Skin epidermis (tissue), 12 donors: ENCODE measurements at regions not wholly inside any gene's neighbourhood (a gene's known extent, or its start where the extent isn't known, plus 50 kb on each side); places are given as distances from the start of the nearest gene placed in this dataset.
A peak's percentile ranks its signal among the peaks of the same experiment; 100 is the strongest.

Experiments
- H3K27ac ChIP-seq, 21 experiments: fragments of 200-600 bp; sonication (generic) in 11 of 21; one replicate each; pipeline ENCODE4 v1.5.0; 2020; ENCODE audit warnings: mild to moderate bottlenecking in 3 of 21, inconsistent platforms in 2 of 21, moderate library complexity in 2 of 21
- H3K4me3 ChIP-seq, 7 experiments: fragments of 200-600 bp; sonication (generic) in 2 of 7; one replicate each; pipeline ENCODE4 v1.5.0; 2020; ENCODE audit warnings: inconsistent platforms in 2 of 7, mild to moderate bottlenecking in 2 of 7, moderate library complexity in 1 of 7

DNA sequence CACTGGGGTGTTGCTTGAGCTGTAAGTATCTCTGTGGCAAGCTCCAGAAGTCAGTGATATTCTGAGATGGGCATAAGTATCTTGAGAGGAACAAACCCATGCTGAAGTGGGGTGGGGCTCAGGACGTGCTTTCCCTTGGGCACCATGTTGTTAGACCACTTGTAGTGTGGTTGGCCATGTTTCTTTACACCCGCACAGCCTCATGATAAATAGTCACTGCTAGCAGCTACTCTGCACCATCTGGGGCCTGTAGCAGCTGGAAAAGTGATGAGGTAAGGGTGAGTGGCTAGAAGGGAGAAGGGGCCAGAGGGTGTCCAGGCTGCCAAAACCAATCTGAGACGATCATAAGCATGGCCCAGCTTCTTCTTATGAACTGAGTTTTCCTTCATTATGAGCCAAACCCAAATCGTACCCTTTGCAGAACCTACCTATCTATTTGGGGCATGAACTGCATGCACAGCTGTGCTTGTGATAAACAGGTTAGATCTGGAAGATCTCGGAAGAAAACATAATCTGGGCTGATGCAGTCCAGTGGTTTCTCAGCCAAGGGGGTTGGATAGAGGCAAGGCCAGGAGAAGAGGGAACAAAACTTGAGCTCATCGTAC is 91.9 kb upstream of the IRF2BP2 start:
- H3K4me3 ChIP-seq, result no peak overlapping the region
- H3K27ac ChIP-seq, result peak overlapping the region in 6 of 21 experiments; percentile 8 to 84 (median 54)

DNA sequence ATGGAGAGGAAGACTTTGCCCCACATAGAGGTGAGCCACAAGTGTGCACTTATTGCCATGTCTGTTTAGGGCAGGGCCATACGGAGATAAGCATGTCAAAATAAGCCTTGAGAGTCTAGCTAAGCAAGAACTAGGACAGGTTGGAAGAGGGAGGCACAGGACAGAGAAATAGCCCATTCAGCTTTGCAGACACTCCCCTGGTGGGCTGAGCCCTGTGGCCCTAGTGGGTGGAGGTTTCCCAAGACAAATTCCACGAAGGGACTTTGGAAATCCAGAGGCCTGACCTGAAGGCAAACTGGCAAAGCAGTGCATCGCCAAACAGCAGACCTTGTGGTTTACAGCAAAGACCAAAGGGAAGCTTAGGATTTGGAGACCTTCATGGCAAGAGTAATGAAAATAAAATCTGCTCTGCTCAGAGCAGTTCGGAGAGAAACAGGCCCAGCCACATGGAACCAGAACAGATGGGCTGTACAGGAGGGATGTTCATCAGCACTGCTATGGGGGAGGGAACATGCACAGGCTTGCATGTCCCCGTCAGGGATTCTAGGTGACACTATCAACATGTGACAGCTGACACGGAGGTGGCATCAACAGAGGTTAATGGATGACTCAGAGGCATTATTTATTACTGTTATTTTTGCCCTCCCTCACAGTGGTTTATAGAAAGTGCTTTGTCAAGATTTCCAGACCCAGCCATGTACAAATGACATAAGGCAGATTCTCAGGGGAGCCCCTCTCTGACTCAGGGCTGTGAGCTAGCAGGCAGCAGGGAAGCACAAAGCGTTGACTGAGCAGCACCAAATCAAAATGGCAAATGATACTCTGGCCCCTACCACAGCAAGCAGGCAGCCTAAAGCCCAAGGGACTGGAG is 90.1 kb upstream of the IRF2BP2 start:
- Histone ChIP-seq H3K4me3 (no peak overlapping the region), H3K27ac (peak overlapping the region in 20 of 21 experiments; percentile 7 to 84 (median 68))

DNA sequence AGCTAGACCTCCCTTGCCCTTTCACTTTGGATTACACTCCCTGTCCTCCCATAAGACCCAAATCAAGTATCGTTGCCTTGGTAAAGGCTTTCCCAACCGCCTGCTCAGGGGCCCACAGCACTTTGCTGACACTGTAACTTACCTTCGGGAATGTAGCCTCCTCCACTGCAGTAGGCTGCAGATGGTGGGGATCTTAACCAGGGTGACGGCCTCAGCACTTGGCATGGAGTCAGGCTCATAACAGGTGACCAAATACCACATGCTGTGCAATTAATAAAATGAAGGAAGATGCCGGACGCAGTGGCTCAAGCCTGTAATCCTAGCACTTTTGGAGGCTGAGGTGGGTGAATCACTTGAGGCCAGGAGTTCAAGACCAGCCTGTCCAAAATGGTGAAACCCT is 88.7 kb upstream of the IRF2BP2 start:
- Histone ChIP-seq H3K4me3 (no peak overlapping the region), H3K27ac (no peak overlapping the region)

DNA sequence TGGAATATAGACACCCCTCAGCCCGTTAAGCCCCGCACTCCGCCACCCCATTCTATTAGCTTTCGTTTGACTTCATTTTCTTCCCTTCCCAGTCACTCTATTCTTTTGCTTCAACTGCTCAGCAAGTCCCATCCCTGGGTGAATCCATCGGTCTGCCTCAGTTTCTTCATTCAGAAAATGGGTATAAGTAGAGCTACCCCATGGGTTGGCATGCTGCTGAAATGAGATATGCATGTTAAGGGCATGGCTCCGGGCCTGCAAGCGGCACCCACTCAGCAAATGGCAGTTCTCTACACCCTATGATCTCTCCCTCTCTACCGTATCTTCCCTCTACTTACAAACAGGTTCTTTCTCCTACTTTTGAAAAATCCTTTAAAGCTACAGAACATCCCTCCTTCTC is 87.8 kb upstream of the IRF2BP2 start:
- no peak overlapping the region for H3K27ac ChIP-seq

DNA sequence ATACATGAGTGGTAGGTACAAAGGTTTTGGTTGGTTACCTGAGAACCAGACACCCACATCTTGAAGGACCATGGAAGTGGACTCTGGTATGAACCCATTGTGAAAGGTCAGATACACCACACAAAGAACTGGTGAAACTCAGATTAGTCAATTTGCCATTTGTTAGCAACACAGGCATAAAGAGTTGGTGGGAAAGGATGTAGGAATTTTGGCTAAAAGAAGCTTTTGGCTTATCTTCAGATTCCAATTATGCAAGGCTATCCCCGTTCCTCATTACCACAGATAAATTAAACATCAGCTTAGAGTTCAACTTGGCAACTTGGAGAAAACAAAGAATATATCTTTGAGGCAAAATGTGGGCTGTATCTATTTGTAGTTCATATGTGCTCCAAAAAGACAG is 87.0 kb upstream of the IRF2BP2 start:
- Histone ChIP-seq H3K4me3 (no peak overlapping the region), H3K27ac (no peak overlapping the region)

More for the DNA sequence above, 87.8 kb upstream of the IRF2BP2 start:
- H3K4me3 ChIP-seq, result no peak overlapping the region

DNA sequence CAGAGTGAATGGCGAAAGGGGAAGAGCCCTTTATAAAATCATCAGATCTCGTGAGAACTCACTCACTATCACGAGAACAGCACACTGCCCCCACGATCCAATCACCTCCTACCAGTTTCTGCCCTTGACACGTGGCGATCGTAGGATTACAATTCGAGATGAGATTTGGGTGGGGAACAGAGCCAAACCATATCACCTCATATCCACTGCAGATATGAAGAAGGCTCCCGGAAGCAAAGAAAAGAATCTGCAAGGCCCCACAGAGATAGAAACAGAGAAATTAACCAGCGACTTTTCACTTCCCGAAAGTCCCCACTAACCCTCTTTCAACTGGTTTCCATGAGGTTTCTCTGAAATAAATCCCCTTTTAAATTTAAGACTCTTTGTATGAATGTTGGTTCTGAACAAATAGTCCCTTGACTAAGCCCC is 86.2 kb upstream of the IRF2BP2 start:
- H3K27ac ChIP-seq, result no peak overlapping the region
- H3K4me3 ChIP-seq, result no peak overlapping the region

DNA sequence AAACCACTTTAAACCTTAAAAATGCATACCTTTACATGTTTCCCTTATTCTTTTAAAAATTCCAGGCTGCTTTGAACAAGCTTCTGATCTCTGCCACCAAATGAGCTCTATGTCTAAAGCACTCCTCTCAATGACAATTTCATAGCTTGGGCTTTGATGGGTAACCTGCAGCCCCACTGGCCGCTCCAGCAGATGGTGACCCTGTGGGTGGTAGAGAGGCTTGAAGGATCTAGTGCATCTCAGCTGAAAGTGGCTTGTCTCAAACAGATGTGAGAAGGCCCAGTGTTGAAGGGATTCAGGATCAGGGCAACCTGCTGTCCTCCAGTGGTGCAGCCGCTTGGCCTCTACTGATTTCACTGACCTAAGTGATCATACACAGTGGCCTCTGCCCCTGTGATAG is 84.7 kb upstream of the IRF2BP2 start:
- no peak overlapping the region for H3K27ac ChIP-seq
- H3K4me3 ChIP-seq, result no peak overlapping the region

DNA sequence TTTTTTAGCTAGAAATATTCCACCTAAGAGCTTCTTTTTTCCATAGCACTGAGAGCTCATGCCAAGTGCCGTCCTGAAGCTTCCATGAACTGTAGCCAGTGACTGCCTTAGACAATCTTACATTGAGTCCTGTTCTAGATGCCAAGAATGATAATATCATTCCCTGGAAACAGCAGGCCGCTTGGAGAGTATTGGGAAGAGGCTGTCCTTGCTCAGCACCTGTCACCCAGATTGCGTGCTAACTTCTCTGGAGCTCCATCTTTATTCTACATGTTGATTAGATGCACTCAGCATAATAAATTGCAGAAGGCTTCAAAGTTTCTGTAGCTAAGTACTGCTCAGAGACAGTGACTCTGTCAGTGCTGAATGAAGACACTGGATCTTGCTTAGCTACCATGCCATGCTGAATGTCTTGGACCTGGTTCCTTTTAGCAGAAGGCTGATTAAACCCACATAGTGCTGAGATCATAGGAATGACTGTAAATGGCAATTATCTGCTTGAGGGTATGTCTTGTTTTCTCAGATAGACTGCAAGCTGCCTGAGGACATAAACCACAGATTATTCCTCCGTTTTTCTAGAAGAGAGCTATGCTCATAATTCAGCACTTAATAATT is 83.1 kb upstream of the IRF2BP2 start:
- Histone ChIP-seq H3K27ac (no peak overlapping the region), H3K4me3 (no peak overlapping the region)

DNA sequence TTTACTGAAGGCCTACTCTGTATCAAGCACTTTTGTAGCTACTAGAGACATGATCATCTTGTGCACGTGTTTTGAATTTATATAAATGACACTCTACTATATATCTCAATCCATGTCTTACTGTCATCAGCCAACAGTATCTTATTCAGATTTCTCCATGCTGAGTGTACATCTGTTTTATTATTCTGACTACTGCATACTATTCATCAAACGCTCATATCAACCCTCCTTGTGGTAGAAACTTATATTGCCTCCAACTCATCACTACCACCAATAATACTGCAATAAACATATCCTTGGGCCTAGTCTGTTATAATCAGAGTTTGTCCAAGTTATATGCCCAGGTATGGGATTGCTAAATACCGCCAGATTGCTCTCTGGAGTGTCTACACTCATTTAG is 81.6 kb upstream of the IRF2BP2 start:
- Histone ChIP-seq H3K4me3 (no peak overlapping the region), H3K27ac (no peak overlapping the region)

DNA sequence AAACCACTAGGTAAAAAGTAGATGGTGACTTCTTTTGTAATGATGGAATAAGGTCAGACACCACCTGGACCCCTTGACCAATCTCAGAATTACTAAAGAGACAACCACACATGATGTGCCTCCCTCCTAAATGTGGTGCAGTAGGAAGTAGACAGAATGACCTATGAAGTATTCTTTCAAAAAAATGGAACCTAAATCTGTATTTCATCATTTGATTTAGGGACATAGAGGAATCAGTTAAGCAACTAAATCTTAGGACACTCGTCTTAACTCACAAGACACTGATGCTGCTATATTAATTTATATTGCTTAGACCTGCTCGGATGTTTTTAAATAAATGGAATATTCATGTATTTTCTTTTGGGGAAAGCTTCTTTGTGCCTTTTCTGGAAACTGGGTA is 80.9 kb upstream of the IRF2BP2 start:
- Histone ChIP-seq H3K4me3 (no peak overlapping the region), H3K27ac (no peak overlapping the region)

DNA sequence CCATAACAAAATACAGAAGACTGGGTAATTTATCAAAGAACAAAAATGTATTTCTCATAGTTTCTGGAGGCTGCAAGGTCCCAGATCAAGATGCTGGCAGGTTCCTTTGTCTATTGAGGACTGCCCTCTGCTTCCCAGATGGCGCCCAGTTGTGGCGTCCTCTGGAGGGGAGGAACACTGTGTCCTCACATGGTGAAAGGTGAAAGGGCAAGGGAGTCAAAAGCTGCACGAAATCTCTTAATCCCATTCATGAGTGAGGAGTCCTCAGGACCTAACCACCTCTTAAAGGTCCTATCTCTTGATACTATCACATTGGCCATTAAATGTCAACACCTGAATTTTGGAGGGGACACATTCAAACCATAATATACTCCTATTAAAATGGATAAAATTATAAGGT is 79.3 kb upstream of the IRF2BP2 start:
- Histone ChIP-seq H3K4me3 (no peak overlapping the region), H3K27ac (no peak overlapping the region)

DNA sequence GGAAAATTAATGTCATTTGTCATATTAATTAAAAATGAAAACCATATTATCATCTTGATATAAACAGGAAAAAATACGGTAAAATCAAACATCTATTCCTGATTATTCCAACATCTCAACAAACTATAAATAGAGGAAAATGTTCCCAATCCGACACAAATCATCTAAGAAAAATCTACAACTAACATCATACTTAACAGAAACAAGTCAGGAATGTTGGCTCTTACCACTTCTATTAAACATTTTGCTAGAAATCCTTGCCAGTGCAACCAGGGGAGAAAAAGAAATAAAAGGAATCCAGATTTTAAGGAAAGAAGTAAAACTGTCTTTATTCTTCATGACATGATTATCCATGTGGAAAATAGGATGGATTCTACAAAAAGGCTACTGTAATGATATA is 77.0 kb upstream of the IRF2BP2 start:
- no peak overlapping the region for H3K27ac ChIP-seq

DNA sequence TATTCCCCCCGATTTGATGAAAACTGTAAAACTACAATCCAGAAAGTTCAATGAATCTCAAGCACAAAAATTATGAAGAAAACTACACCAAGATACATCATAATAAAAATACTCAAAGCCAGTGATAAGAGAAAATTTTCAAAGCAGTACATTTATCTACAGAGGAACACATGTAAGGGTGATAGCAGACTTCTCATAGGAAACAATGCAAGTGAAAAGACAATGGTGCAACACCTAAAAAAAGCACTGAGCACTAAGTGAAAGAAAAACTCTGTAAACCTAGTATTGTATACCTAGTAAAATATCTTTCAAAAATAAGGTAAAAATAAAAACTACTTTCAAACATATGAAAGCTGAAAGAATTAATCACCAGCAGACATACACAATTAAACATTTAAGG is 76.1 kb upstream of the IRF2BP2 start:
- no peak overlapping the region for H3K27ac ChIP-seq
- no peak overlapping the region for H3K4me3 ChIP-seq

More for the DNA sequence above, 77.0 kb upstream of the IRF2BP2 start:
- H3K4me3 ChIP-seq, result no peak overlapping the region

DNA sequence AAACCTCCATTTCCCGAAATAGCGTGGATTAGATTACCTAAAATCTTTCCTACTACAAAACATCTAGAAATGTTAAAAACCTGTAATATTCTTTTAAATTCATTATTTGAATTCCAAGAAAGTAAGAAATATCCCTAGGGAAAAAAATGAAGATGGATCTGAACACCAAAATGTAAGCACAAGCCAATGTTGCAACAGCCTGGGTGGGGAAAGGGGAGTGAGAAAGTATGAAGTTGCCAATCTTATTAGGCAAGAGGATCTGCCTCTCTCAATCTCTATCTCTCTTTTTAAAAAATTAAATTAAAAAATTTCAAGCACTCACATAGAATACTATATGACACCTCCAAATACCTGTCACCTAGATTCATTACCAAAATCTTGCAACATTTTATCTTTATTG is 74.9 kb upstream of the IRF2BP2 start:
- H3K27ac ChIP-seq, result peak overlapping the region in 1 of 21 experiments; percentile 64

DNA sequence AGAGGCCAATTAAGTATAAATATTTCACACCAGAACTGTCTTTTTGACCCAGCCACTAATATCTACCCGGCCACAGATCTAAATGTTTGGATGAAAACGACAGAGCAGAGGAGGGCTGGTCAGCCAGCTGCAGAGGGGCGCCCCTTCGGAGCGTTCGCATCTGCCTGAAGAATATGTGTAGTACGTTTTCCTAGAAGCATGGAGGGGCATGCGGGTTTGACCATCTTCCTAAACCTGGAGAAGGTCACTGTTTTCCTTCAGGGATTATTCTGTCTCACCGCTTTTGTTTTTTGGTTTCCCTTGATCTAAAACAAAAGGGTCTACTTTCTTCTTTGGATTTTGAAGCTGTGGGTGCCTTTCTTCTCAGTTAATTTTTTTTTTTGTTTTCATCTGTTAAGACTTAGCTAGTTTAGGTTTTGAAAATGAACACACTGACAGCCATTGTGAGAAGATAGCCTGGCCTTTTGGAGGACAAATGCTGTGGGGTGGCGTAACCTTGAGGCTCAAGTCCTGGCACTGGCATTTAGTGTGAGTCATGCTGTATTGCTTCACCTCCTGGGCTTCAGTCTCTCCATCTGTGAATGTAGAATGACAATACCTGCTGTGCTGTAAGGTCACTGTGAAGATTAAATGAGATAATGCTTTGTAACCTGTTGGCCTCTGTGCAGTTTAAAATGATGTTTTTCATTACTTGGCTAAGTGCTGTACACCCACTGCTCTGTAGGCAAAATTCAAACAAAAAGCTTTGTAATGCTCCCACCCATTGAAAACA is 74.1 kb upstream of the IRF2BP2 start:
- H3K4me3 ChIP-seq, result no peak overlapping the region

More for the DNA sequence above, 74.9 kb upstream of the IRF2BP2 start:
- H3K4me3 ChIP-seq, result no peak overlapping the region

DNA sequence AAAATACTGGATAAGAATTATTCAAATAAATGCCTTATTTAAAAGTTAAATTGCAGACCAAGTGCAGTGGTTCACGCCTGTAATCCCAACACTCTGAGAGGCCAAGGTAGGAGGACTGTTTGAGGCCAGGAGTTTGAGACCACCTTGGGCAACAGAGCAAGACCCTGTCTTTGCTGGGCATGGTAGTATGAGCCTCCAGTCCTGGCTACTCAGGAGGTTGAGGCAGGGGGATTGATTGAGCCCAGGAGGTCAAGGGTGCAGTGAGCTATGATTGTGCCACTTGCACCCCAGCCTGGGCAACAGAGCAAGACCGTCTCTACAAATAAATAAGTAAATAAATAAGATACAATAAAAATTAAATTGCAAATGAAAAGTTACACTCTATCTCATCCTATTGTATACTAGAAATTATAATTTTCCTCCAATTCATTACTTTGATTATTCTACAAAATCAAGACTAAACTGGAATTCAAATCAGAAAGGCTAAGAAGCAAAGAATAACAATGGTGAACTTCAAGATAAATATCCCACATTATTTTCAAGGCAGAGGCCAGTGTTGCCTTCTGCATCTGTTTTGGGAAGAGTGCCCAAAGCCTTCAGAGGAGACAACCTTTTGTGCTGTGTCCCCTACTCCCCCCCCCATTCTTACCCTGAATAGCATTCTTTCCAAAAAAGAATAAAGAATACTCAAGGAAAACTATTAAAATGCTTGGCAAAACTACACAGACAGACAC is 73.3 kb upstream of the IRF2BP2 start:
- H3K4me3 ChIP-seq, result no peak overlapping the region
- H3K27ac ChIP-seq, result peak overlapping the region in 9 of 21 experiments; percentile 5 to 64 (median 44)

More for the DNA sequence above, 74.1 kb upstream of the IRF2BP2 start:
- H3K27ac ChIP-seq, result peak overlapping the region in 9 of 21 experiments; percentile 5 to 64 (median 44)

DNA sequence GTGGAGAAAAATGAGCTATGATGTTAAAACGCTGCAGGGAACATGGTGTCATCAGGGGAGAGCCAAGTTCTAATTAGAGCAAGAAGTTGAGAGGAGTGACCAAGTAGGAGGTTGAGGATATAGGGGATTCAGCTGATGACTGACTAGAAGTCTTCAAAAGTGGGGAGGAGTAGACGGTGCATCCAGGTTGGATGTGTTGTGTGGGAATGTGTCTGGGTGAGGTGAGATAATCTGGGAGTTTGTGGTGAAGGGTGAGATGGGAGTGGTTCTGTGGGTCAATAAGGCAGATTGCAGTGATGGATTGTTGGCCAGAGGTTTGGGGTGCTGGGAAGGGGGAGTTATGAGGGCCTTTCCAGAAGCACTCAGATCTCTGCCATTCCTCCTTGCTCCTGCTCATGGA is 72.0 kb upstream of the IRF2BP2 start:
- no peak overlapping the region for H3K27ac ChIP-seq
- H3K4me3 ChIP-seq, result no peak overlapping the region

DNA sequence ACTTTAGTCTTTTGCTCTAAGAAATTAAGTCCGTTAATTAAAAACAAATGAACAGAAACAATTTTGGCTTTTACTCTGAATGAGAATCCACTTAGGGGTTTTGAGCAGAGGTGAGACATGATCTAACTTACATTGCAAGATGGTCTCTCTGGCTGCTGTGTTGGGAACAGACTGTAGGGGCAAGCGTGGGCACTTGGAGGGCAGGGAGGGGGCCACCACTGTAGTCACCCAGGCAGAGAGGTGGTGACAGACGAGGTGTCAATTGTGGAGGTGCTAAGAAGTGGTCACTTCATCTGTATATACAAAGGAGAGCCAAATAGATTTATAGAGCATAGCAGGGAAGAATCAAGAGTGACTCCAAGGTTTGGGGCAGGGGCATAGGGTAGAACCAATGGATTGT is 71.1 kb upstream of the IRF2BP2 start:
- no peak overlapping the region for H3K27ac ChIP-seq
- H3K4me3 ChIP-seq, result no peak overlapping the region

DNA sequence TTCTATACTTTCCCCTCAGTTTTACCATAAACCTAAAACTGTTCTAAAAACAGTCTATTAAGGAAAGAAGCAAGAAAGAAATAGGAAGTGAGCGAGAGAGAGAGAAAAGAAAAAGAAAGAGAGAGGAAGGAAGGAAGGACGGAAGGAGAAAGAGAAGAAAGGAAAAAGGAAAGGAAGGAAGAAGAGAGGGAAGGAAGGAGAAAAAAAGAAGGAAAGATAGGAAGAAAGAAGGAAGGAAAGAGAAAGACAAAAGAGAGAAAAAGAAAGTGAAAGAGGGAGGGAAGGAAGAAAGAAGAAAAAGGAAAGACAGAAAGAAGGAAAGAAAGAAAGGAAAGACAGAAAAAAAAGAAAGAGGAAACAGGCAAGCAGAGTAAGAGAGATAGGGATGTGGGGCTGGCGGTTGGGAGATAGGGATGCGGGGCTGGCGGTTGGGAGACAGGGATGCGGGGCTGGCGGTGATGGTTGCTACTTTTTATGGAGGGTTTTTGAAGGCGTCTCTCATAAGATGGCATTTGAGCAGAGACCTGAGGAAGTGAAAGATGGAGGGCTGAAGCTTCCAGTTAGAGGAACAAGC is 70.4 kb upstream of the IRF2BP2 start:
- Histone ChIP-seq H3K4me3 (no peak overlapping the region), H3K27ac (no peak overlapping the region)
